HG03521 (cell line): ENCODE measurements at regions not wholly inside any gene's neighbourhood (a gene's known extent, or its start where the extent isn't known, plus 50 kb on each side); places are given as distances from the start of the nearest gene placed in this dataset.
A peak's percentile ranks its signal among the peaks of the same experiment; 100 is the strongest.
"Not testable (repeated sequence)": the region's sequence is repeated elsewhere in the genome, so short reads cannot be mapped to it uniquely, and the experiment has no call there.

Source experiments
- ATAC-seq: cut with Tn5 transposase; IDR thresholded peaks from one replicate; pipeline ENCODE4 v1.9.1; 2021; ENCODE audit warnings: mild to moderate bottlenecking, moderate library complexity; ENCODE audit not compliant: unreplicated experiment

DNA sequence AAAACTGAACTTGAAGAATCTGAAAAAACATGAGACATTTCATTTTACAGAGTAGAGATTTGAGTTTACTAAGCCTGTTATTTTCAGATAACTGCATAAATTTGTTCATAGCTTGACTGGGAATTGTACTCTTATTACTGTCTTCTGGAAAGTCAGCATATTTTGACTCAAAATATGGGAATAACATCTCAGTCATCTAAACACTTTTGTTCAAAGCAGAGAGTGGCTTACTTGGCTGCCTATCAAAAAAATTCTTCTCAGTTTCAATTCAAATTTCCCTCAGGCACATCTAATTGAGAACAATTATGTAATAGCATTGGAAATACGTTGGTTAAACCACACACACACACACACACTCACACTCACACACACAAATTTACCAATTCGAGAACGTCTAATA lies 384.6 kb downstream of the ARL4A start:
- no peak for ATAC-seq

DNA sequence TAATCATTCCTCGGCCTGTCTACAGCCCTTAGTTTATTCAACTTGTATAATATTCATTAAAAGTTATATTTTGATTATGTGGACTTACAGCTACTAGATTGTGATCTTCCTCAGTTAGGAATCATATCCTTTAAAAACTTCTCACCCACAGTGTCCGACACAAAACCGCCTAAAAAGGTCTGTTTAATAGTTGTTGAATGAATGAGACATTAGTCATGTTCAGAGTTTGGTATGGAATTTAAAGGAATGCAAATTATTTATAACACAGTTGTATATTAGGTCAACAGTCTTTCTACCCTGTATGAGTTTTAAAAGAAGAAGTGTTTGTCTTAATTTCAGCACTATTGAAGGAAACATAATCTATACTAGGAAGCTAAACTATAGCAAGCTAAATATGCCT lies 390.0 kb downstream of the ARL4A start:
- no peak for ATAC-seq

GRCh38 chr7:13078105-13078504 lies 390.7 kb downstream of the ARL4A start:
- ATAC-seq: no peak

- no peak for ATAC-seq
Measured at GRCh38 chr7:13090959-13091358, 403.5 kb downstream of the ARL4A start.

DNA sequence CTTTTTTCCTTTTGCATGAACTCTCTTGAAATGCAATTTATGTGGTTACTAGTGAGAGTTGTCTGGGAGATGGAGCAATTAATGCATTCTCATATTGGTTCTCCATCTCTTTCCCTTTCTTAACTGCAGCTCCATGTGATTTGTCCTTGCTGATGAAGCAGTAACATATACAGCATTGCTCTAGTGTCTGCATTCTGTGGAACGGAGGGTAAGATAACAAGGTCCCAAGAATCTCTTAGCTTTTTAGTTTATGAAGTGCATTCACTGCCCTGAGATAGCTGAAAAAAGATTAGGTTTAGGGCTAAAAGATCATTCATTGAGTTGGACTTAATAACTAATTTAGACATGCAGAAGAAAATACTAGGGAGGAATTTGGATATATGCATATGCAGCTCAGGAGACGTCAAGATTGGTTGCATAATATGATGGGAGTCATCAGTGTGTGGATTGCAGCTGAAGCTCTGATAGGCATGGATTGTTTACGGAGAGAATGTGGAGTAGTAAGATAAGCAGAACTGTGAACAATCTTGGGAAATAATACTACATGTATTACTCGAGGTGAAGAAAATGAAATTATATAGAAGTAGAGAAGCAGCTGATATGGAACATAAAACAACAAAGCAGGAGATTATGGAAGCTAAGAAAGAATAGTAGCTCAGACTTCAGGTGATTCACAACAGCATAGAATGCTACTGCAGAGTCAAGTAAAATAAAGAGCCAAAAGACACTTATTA lies 404.7 kb downstream of the ARL4A start:
- ATAC-seq: no peak

GRCh38 chr7:13092708-13093005 lies 405.2 kb downstream of the ARL4A start:
- no peak for ATAC-seq

GRCh38 chr7:13093160-13093559 lies 405.7 kb downstream of the ARL4A start:
- ATAC-seq: no peak

GRCh38 chr7:13097499-13097898 lies 410.1 kb downstream of the ARL4A start:
- ATAC-seq: no peak

DNA sequence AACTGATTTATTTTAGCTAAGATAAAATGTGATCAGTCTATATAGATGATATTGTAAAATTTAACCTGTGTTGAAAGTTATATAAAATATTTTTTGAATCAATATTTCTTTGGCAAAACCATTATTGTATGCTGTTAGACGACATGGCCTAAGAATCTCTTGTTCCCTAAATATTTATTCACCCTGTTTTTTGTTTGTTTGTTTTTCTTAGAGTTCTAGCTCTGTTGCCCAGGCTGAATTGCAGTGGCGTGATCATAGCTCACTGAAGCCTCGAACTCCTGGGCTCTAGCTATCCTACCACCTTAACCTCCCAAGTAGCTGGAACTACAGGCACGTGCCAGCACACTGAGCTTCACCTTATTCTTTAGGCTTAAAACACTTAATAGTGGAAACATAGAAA lies 410.7 kb downstream of the ARL4A start:
- ATAC-seq: no peak

DNA sequence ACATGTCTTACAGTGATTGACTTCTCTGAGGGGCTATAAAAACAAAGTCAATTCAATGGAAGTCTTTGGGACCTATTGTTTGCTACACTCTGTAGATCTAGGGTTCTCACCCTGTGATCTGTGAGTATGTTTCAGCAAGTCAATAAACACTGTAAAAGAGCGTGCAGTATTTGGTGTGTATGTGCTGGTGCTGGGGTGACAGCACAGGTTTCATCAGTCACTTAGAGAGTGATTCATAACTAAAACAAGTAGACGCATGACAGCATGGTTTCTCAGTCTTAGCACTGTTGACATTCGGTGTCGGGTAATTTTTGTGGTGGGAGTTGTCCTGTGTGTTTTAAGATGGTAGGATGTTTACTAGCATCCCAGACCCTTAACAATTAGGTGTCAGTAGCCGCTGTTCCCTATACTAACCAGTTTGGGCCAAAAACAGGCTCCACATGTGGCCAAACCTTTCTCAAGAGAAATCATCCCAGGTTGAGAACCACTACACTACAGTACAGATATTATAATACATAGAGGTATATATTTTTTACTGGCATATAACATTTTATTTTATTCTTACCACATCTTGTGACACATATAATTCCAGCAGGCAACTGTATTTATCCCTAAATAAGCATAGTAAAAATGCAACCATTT lies 411.8 kb downstream of the ARL4A start:
- peak; percentile 69 for ATAC-seq

DNA sequence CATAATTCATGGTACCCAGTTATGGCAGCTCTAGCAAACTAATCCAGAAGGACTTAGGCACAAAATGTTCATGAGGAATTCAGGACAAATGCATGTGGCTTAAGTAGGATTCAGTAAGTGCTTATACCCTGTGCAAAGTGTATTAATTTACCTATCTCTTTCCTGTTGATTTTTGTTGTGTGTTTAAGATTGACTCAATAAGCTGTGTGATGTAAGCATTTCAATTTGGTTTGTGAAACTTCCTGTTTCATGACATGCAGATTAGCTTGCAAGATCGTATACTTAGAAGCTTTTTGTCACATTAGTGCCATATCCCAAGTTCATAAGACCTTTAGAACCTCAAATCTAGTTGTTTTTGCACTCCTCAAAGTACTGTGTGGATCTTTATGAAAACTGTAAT lies 416.7 kb downstream of the ARL4A start:
- ATAC-seq: no peak

DNA sequence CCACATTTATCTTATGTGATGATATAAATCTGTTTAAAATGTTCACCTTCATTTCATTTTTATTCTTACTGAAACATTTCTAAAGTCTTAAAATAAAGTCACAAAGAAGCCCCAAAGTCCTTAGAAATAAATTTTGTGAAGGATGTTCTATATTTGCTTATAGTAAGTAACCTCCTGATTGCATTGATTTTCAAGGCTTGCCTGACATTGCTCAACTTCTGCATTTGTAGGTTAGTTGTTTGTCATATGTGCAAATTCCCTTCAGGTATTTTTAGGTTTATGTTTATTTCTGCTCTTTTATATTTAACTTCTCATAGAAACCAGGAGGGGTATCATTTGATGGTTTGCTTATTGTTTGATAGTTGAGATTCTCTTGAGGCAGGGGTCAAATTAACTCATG lies 417.8 kb downstream of the ARL4A start:
- no peak for ATAC-seq

GRCh38 chr7:13106513-13106912 lies 419.1 kb downstream of the ARL4A start:
- no peak for ATAC-seq

- ATAC-seq: no peak
Measured at GRCh38 chr7:13107291-13107690, 419.9 kb downstream of the ARL4A start.

DNA sequence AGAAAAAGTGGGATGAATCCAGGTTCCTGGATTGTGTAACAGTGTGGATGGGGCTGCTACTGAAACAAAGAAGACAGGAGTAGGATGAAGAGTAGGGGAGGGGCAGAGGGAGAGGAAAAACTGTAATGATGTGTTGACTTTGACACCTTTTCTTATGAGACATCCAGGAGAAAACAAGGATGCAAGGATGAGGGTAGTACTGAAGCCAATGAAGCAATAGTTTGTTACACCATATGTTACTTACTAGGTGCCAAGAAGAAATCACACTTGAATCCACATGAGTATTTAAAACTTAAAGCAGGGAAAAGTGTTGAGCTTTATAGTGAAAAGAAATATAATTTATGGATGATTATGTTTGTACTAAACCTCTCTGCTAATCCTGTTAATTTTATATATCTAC lies 420.6 kb downstream of the ARL4A start:
- ATAC-seq: no peak

DNA sequence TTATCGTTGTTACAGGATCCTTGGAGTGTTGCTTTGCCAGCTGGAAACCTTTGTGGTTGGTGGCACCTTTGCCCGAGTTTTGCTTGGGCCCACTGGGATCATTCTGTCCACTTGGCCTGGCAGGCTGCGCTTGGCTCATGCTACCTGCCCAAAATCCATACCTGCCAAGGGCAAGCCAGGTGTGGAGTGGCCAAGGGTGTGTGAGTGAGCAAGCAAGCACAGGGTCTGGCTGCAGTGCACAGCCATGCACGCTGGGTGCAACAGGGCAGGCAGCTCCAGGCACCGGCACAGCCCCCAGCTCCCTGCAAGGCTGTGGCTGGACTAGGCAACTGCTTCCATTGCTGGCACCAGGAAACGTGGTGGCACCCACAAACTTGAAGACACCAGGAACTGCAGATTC lies 421.8 kb downstream of the ARL4A start:
- ATAC-seq: no peak

DNA sequence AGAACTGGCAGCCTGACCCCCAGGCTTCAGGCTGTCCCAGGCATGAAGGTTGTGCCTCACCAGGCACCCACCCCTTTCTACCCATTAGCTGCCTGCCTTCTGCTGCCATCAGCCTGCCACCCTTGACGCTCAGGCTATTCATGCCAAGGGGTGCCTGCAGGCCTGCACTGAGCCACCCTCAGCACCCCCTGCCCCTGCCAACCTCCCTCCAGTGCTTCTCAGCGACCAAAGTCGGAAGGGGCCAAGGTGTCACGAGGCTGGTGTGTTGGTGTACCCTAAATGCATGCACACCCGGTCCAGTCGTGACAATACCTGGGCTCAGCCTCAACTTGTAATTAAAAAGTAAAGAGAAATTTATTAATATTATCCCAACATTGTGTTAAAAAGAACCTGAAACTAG lies 422.7 kb downstream of the ARL4A start:
- no peak for ATAC-seq

- no peak for ATAC-seq
Measured at GRCh38 chr7:13111230-13111629, 423.8 kb downstream of the ARL4A start.

GRCh38 chr7:13114240-13114639 lies 426.8 kb downstream of the ARL4A start:
- ATAC-seq: not testable (repeated sequence)

DNA sequence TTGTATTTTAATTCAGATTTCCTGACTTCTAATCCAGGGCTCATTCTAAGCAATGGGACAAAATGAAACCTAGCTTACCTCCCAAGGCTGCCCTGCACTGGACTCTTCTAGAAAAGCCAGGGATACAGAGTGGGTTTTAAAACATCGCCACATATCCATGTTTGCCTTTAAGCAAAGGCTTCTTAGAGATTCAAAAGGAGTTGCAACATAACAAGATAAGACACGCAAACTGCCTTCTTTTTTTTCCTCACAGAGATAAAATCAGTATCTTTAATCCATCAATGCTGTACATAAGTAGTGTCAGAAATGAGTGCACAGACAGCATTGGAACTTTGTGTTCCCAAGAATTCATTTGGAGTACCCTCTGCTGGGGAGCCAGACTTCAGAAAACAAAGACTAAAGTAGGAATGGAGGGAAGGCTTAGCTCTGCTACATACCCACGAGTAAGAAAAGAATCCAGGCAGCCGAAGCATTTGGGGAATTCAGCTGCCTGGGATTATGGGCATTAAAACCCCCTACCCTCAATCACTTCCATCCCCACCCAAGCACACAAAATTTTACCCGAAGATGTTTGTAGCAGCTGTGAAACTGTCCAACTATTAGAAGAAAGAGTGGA lies 427.8 kb downstream of the ARL4A start:
- no peak for ATAC-seq

- no peak for ATAC-seq
Measured at GRCh38 chr7:13115855-13116254, 428.4 kb downstream of the ARL4A start.

DNA sequence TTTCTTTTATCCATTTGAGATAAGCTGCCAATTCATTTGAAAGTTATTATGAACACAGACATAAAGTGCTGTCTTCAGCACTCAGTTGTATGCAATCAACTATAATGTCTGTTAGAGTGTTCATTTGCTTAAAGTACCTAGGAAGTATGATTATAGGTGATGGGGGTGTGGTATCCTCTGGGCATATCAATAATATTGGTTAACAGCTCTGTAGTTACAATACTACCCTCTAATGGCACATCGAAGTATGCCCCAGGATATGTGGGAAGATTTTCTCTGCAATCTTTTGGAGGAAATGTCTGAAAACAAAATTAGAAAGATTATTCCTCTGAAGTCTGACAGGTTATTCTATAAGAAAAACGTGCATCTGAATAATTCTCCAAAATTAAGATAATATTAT lies 429.7 kb downstream of the ARL4A start:
- no peak for ATAC-seq

GRCh38 chr7:13117592-13117991 lies 430.2 kb downstream of the ARL4A start:
- ATAC-seq: no peak
